ENCODE measurements at regions not wholly inside any gene's neighbourhood (a gene's known extent, or its start where the extent isn't known, plus 50 kb on each side); places are given as distances from the start of the nearest gene placed in this dataset.

DNA sequence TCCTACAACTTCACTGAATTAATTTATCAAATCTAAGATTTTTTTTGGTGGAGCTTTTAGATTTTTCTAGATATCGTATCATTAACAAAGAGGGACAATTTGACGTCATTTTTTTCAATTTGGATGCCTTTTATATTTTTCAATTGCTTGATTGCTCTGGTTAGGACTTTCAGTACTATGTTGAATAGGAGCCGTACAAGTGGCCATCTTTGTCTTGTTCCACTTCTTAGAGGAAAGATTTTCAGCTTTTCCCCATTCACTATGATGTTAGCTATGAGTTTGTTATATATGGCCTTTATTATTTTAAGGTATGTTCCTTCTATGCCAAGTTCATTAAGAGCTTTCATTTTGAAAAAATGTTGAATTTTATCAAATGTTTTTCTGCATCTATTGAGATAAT is 86.4 kb upstream of the MYCN start:
- no peak for TF ChIP-seq CTCF (IDR thresholded peaks at IDR 0.05; ENCODE audit: low read depth, low read length, missing control alignments)
- DNase-seq (ENCODE audit: extremely low read depth, low read depth) = no peak
- H3K4me3 ChIP-seq (replicated peaks; ENCODE audit: low read depth, low read length) = no peak overlapping the region

DNA sequence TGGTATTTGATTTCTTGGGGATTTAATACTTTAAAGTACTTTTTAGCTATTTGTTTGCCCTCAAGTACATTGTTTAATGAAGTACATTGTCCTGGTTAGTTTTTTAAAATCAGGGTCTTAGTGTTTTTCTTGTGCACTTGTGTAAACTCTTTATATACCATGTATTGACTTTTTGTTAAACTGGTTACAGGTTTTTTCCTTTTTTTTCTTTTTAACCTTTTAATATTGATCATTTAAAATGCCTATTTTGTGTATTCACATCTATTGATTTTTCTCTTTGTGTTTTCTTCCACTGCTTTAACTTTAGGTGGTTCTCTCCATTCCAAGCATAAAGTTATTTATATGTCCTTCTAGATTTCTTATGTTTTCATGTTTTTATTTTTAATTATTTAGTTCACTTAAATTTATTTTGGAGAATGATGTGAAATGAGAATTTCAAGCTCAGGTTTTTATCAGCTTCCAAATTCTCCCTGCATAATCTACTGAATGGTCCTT is 84.5 kb upstream of the MYCN start:
- H3K4me3 ChIP-seq (replicated peaks; ENCODE audit: low read depth, low read length) = no peak overlapping the region
- no peak for DNase-seq (ENCODE audit: extremely low read depth, low read depth)
- no peak for TF ChIP-seq CTCF (IDR thresholded peaks at IDR 0.05; ENCODE audit: low read depth, low read length, missing control alignments)

GRCh38 chr2:15856318-15856717 is 84.0 kb upstream of the MYCN start:
- no peak for DNase-seq (ENCODE audit: extremely low read depth, low read depth)
- TF ChIP-seq CTCF (IDR thresholded peaks at IDR 0.05; ENCODE audit: low read depth, low read length, missing control alignments) = no peak
- H3K4me3 ChIP-seq (replicated peaks; ENCODE audit: low read depth, low read length) = no peak overlapping the region

GRCh38 chr2:15858466-15858865 is 81.9 kb upstream of the MYCN start:
- no peak for TF ChIP-seq CTCF (IDR thresholded peaks at IDR 0.05; ENCODE audit: low read depth, low read length, missing control alignments)
- H3K4me3 ChIP-seq (replicated peaks; ENCODE audit: low read depth, low read length) = no peak overlapping the region
- DNase-seq (ENCODE audit: extremely low read depth, low read depth) = no peak

DNA sequence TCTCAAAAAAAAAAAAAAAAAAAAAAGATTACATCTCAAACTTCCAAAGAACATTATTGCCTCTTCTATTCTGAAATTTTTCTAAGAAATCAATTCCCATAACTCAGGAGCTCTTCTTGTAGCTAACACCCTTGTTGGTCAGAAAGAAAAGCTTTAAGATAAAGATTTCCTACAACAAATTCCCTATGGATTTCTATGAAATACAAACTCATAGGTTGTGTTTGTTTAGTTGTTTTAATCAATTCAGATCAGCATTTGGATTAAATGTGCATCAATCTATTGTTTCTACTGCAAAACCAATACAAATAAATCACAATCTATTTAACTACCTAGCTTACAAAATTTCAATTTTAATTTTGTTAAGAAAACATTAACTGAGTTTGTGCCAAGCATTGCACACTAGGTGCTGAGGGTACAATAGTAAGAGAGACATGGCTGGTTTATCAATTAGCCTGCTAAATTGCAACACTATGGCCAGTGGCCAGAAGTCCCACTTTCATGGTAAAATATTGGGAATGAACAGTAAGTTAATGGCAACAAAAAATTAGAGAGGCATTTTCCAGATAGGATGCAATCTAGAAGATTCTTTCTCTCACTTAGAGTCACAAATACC is 80.2 kb upstream of the MYCN start:
- no peak for TF ChIP-seq CTCF (IDR thresholded peaks at IDR 0.05; ENCODE audit: low read depth, low read length, missing control alignments)
- DNase-seq (ENCODE audit: extremely low read depth, low read depth) = no peak
- H3K4me3 ChIP-seq (replicated peaks; ENCODE audit: low read depth, low read length) = no peak overlapping the region

GRCh38 chr2:15860760-15861159 is 79.6 kb upstream of the MYCN start:
- TF ChIP-seq CTCF (IDR thresholded peaks at IDR 0.05; ENCODE audit: low read depth, low read length, missing control alignments) = no peak
- H3K4me3 ChIP-seq (replicated peaks; ENCODE audit: low read depth, low read length) = no peak overlapping the region
- no peak for DNase-seq (ENCODE audit: extremely low read depth, low read depth)

All from HFF-Myc (cell line).